Hepatocyte (in vitro differentiated cells): ENCODE measurements at regions not wholly inside any gene's neighbourhood (a gene's known extent, or its start where the extent isn't known, plus 50 kb on each side); places are given as distances from the start of the nearest gene placed in this dataset.

Source experiments
- DNase-seq: peaks from one replicate; pipeline ENCODE4 v3.0.0-alpha.2; 2016; ENCODE audit warnings: low spot score
- H2AFZ ChIP-seq: fragments of 200-600 bp; sonication (generic); 2 replicates; pipeline ENCODE4 v1.6.0; 2016; ENCODE audit warnings: antibody characterized with exemption, mild to moderate bottlenecking
- H3K27ac ChIP-seq: fragments of 200-600 bp; sonication (generic); 2 replicates; pipeline ENCODE4 v1.5.1; 2016; ENCODE audit warnings: mild to moderate bottlenecking
- H3K27me3 ChIP-seq: fragments of 200-600 bp; sonication (generic); 2 replicates; pipeline ENCODE4 v1.6.1; 2016
- H3K36me3 ChIP-seq: fragments of 200-600 bp; sonication (generic); replicated peaks from 2 replicates; pipeline ENCODE4 v1.5.1; 2016; ENCODE audit warnings: low read depth; ENCODE audit not compliant: insufficient read depth
- H3K4me1 ChIP-seq: fragments of 200-600 bp; sonication (generic); 2 replicates; pipeline ENCODE4 v1.5.1; 2016; ENCODE audit warnings: mild to moderate bottlenecking, moderate library complexity; ENCODE audit not compliant: insufficient read depth
- H3K4me2 ChIP-seq: fragments of 200-600 bp; sonication (generic); 2 replicates; pipeline ENCODE4 v1.6.0; 2016
- H3K4me3 ChIP-seq: fragments of 200-600 bp; sonication (generic); 2 replicates; pipeline ENCODE4 v1.5.1; 2016; ENCODE audit warnings: mild to moderate bottlenecking
- H3K79me2 ChIP-seq: fragments of 200-600 bp; sonication (generic); 2 replicates; pipeline ENCODE4 v1.6.0; 2017; ENCODE audit warnings: mild to moderate bottlenecking
- H3K9me2 ChIP-seq: fragments of 200-600 bp; sonication (generic); replicated peaks from 2 replicates; pipeline ENCODE4 v1.6.0; 2017; ENCODE audit warnings: mild to moderate bottlenecking; ENCODE audit not compliant: insufficient read depth
- H3K9me3 ChIP-seq: fragments of 200-600 bp; sonication (generic); 2 replicates; pipeline ENCODE4 v1.5.1; 2016; ENCODE audit warnings: low read depth, mild to moderate bottlenecking
- H4K20me1 ChIP-seq: fragments of 200-600 bp; sonication (generic); 2 replicates; pipeline ENCODE4 v1.6.0; 2016; ENCODE audit warnings: mild to moderate bottlenecking; ENCODE audit not compliant: insufficient read depth, poor library complexity, severe bottlenecking
- CTCF ChIP-seq: fragments of 200-600 bp; sonication (generic); IDR thresholded peaks from 2 replicates; pipeline ENCODE4 v1.5.1; 2016; ENCODE audit warnings: antibody characterized with exemption, mild to moderate bottlenecking; ENCODE audit not compliant: poor library complexity
- EZH2 ChIP-seq: fragments of 200-600 bp; sonication (generic); IDR thresholded peaks from 2 replicates; pipeline ENCODE4 v1.6.1; 2016; ENCODE audit warnings: antibody characterized with exemption, mild to moderate bottlenecking, borderline replicate concordance
- EZH2phosphoT487 ChIP-seq: fragments of 200-600 bp; sonication (generic); IDR thresholded peaks from one replicate; pipeline ENCODE4 v1.6.1; 2018; ENCODE audit warnings: antibody characterized with exemption, mild to moderate bottlenecking, low read depth, moderate library complexity; ENCODE audit not compliant: unreplicated experiment, severe bottlenecking
- WGBS: methylation state at CpG from one replicate; pipeline ENCODE4 v1.1.6; 2016; ENCODE audit warnings: low lambda C conversion rate; ENCODE audit errors: missing lambda C conversion rate; 5-methylcytosine and 5-hydroxymethylcytosine counted together

GRCh38 chr3:24736701-24737100, 242.1 kb upstream of the THRB start:
- DNase-seq = no peak
- 84% methylated on average over 3 of the region's 3 CpGs for WGBS
- no peaks in the 10 kb centered on the region for H4K20me1 ChIP-seq
- no peaks in the 10 kb centered on the region for H3K36me3 ChIP-seq
- no peaks in the 10 kb centered on the region for H3K4me1 ChIP-seq
- no peaks in the 10 kb centered on the region for H3K9me2 ChIP-seq
- no peak overlapping the region for H2AFZ ChIP-seq
- no peak overlapping the region for H3K4me2 ChIP-seq
- no peaks in the 10 kb centered on the region for H3K9me3 ChIP-seq
- no peak overlapping the region for H3K4me3 ChIP-seq
- H3K79me2 ChIP-seq = no peaks in the 10 kb centered on the region
- TF ChIP-seq EZH2phosphoT487 = no peak
- TF ChIP-seq CTCF = no peak
- TF ChIP-seq EZH2 = no peak
- no peak overlapping the region for H3K27ac ChIP-seq
- no peaks in the 10 kb centered on the region for H3K27me3 ChIP-seq

GRCh38 chr3:24740326-24740725, 245.7 kb upstream of the THRB start:
- Histone ChIP-seq H2AFZ (no peak overlapping the region), H3K4me1 (no peaks in the 10 kb centered on the region), H3K9me3 (no peaks in the 10 kb centered on the region), H3K27me3 (no peaks in the 10 kb centered on the region), H3K36me3 (no peaks in the 10 kb centered on the region), H3K4me3 (no peak overlapping the region), H3K79me2 (no peaks in the 10 kb centered on the region), H3K4me2 (no peak overlapping the region), H3K9me2 (no peaks in the 10 kb centered on the region), H4K20me1 (no peaks in the 10 kb centered on the region), H3K27ac (no peak overlapping the region)
- no peak for DNase-seq
- no peak for TF ChIP-seq EZH2phosphoT487
- WGBS = 52% methylated on average over 3 of the region's 3 CpGs

- WGBS = 89% methylated on average over 2 of the region's 2 CpGs
- H3K9me3 ChIP-seq = no peaks in the 10 kb centered on the region
- no peak for TF ChIP-seq CTCF
- TF ChIP-seq EZH2phosphoT487 = no peak
- no peak for TF ChIP-seq EZH2
- no peak for DNase-seq
- no peaks in the 10 kb centered on the region for H3K4me1 ChIP-seq
- H3K4me2 ChIP-seq = no peak overlapping the region
- no peak overlapping the region for H3K27ac ChIP-seq
- H3K36me3 ChIP-seq = no peaks in the 10 kb centered on the region
- no peaks in the 10 kb centered on the region for H3K9me2 ChIP-seq
- no peaks in the 10 kb centered on the region for H3K27me3 ChIP-seq
- H2AFZ ChIP-seq = no peak overlapping the region
- H3K79me2 ChIP-seq = no peaks in the 10 kb centered on the region
- no peak overlapping the region for H3K4me3 ChIP-seq
- H4K20me1 ChIP-seq = no peaks in the 10 kb centered on the region
Measured at GRCh38 chr3:24741506-24741905, 246.9 kb upstream of the THRB start.

GRCh38 chr3:24748520-24748919, 253.9 kb upstream of the THRB start:
- no peak overlapping the region for H3K4me2 ChIP-seq
- no peaks in the 10 kb centered on the region for H3K27me3 ChIP-seq
- 95% methylated on average over 4 of the region's 4 CpGs for WGBS
- no peak for DNase-seq
- no peaks in the 10 kb centered on the region for H3K36me3 ChIP-seq
- no peak overlapping the region for H3K27ac ChIP-seq
- no peaks in the 10 kb centered on the region for H4K20me1 ChIP-seq
- H2AFZ ChIP-seq = no peak overlapping the region
- H3K4me3 ChIP-seq = no peak overlapping the region
- H3K4me1 ChIP-seq = no peaks in the 10 kb centered on the region
- no peaks in the 10 kb centered on the region for H3K9me3 ChIP-seq
- H3K9me2 ChIP-seq = no peaks in the 10 kb centered on the region
- TF ChIP-seq EZH2phosphoT487 (no peak), CTCF (no peak), EZH2 (no peak)
- no peaks in the 10 kb centered on the region for H3K79me2 ChIP-seq
